BE2C (cell line): ENCODE measurements at regions not wholly inside any gene's neighbourhood (a gene's known extent, or its start where the extent isn't known, plus 50 kb on each side); places are given as distances from the start of the nearest gene placed in this dataset.

Experiments
- DNase-seq: peaks from one replicate; pipeline ENCODE4 v3.0.0-alpha.2; 2020
- H3K27me3 ChIP-seq: fragments of 250-450 bp; sonication (Bioruptor Pico); 2 replicates; pipeline ENCODE4 v1.5.1; 2020; ENCODE audit warnings: mild to moderate bottlenecking
- H3K36me3 ChIP-seq: fragments of 250-450 bp; sonication (Bioruptor Pico); 2 replicates; pipeline ENCODE4 v1.5.1; 2020; ENCODE audit warnings: mild to moderate bottlenecking
- H3K4me1 ChIP-seq: fragments of 250-450 bp; sonication (Bioruptor Pico); 2 replicates; pipeline ENCODE4 v1.5.1; 2020
- H3K4me3 ChIP-seq: 2 replicates; pipeline ENCODE4 v1.5.1; 2011; ENCODE audit warnings: low read depth, low read length
- H3K9me3 ChIP-seq: fragments of 250-450 bp; sonication (Bioruptor Pico); 2 replicates; pipeline ENCODE4 v1.5.1; 2020
- TF ChIP-seq, protein P1 (sequence below): IDR thresholded peaks from 2 replicates; pipeline ENCODE4 v1.5.1; 2012; ENCODE audit warnings: mild to moderate bottlenecking, low read depth, low read length

DNA sequence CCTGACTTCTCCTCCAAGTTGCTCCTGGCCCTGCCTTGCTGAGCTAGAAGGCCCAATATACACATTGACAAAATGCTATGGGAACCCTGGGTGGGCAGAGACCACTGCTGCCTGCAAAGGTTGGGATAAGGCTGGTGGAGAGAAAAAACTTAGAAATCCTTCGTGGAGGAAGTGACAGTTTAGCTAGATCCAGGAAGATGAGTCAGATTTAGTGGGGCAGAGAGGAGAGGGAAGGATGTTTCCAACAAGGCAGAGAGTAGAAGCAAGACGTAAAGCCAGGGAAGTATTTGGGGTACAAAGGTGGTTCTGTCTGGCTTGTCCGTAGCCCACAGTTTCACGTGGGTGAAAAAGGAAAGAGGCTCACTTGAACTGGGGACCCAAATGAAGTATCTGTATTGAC lies 69.0 kb upstream of the CLMN start:
- no peak overlapping the region for H3K4me3 ChIP-seq
- TF ChIP-seq, protein P1, sequence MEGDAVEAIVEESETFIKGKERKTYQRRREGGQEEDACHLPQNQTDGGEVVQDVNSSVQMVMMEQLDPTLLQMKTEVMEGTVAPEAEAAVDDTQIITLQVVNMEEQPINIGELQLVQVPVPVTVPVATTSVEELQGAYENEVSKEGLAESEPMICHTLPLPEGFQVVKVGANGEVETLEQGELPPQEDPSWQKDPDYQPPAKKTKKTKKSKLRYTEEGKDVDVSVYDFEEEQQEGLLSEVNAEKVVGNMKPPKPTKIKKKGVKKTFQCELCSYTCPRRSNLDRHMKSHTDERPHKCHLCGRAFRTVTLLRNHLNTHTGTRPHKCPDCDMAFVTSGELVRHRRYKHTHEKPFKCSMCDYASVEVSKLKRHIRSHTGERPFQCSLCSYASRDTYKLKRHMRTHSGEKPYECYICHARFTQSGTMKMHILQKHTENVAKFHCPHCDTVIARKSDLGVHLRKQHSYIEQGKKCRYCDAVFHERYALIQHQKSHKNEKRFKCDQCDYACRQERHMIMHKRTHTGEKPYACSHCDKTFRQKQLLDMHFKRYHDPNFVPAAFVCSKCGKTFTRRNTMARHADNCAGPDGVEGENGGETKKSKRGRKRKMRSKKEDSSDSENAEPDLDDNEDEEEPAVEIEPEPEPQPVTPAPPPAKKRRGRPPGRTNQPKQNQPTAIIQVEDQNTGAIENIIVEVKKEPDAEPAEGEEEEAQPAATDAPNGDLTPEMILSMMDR: no peak
- no peaks in the 10 kb centered on the region for H3K27me3 ChIP-seq
- no peaks in the 10 kb centered on the region for H3K9me3 ChIP-seq
- no peak for DNase-seq
- H3K4me1 ChIP-seq: peaks cover 5% of the 10 kb centered on the region
- H3K36me3 ChIP-seq: no peaks in the 10 kb centered on the region

DNA sequence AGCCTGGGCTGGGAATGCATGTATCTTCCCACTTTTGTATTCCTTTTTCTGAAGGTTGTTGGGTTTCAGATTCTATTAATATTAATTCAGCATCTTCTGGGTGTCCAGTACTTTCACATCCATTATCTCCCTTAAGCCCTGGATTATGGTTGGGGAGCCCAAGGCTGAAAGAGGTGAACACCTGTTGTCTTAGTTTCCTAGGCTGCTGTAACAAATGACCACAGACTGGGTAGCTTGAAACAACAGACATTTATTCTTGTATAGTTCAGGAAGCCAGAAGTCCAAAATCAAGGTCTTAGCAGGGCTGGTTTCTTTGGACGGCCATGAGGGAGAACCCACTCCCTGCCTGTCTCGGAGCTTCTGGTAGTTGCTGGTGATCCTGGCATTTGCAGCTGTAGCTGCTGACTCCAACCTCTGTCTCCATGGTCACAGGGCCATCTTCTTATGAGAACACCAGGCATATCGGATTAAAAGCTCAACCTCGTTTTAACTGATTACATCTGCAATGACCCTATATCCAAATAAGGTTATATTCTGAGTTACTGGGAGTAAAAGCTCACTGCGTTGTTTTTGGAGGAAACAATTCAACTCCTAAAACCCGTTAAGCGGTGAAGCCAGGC lies 68.2 kb upstream of the CLMN start:
- H3K27me3 ChIP-seq: no peaks in the 10 kb centered on the region
- H3K4me1 ChIP-seq: peaks cover 5% of the 10 kb centered on the region
- no peaks in the 10 kb centered on the region for H3K9me3 ChIP-seq
- H3K4me3 ChIP-seq: no peak overlapping the region
- TF ChIP-seq, protein P1: no peak
- peak; percentile 24 for DNase-seq
- no peaks in the 10 kb centered on the region for H3K36me3 ChIP-seq

DNA sequence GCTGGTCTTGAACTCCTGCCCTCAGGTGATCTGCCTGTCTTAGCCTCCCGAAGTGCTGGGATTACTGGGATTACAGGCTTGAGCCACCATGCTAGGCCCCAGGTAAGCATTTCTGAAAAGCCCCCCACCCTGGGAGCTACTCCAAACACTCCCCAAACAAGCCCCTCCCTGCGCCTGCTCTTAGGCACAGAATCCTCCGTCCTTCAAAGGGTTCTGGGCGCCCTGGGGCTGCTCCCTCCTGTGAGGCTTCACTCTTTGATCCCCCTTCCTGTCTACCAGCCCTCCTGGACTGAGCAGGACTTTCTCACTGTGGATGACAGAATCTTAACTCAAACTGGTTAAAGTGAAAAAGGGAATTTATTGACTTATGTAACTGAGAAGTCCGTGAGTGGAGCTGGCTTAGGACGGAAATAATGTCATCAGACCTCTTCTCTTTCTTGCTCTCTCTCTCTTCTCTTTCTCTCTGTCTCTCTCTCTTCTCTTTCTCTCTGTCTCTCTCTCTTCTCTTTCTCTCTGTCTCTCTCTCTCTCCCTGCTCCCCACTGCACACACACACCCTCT lies 66.9 kb upstream of the CLMN start:
- Histone ChIP-seq H3K9me3 (no peaks in the 10 kb centered on the region), H3K4me1 (peaks cover 5% of the 10 kb centered on the region), H3K27me3 (no peaks in the 10 kb centered on the region), H3K36me3 (no peaks in the 10 kb centered on the region), H3K4me3 (no peak overlapping the region)
- TF ChIP-seq, protein P1: no peak
- no peak for DNase-seq

DNA sequence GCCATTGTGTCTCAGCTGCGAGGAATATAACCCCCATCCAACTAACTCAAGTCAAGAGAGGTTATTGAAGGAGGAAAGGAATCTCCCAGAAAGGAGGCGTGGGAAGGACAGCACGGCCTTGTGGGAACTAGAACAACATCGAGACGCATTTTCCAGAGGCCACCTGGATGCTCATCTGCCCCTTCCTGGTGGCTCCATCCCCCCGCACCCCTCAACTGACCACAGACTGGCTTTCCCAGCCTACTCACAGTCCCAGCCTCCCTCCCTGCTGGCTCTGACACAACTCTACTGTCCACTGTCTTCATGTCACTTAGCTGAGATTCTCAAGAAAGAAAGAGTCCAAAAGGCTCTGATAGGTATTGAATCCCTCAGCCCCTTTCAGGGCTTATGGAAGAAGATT lies 66.0 kb upstream of the CLMN start:
- Histone ChIP-seq H3K4me3 (no peak overlapping the region), H3K27me3 (no peaks in the 10 kb centered on the region), H3K36me3 (no peaks in the 10 kb centered on the region), H3K9me3 (no peaks in the 10 kb centered on the region), H3K4me1 (peaks cover 5% of the 10 kb centered on the region)
- TF ChIP-seq, protein P1: no peak
- no peak for DNase-seq

DNA sequence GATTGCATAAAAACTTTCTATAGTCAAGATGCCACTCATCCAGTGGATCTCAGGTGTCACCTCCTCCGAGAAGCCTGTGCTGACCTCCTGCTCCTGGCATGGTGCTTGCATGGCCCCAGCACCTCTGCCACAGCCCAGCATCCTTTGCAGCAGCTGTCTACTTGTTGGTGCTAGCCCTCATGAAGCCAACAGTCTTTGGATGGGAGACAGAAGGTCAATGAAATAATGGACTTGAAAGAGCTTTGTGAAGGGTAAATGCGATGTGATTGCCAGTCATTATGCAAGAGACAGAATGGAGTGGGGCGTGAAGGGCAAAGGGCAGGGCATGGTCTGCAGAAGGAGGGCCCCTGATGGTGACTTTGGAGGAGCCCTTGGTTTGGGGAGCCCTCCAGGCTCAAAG lies 63.0 kb upstream of the CLMN start:
- TF ChIP-seq, protein P1: no peak
- DNase-seq: no peak
- Histone ChIP-seq H3K36me3 (no peaks in the 10 kb centered on the region), H3K4me3 (no peak overlapping the region), H3K4me1 (no peaks in the 10 kb centered on the region; the same call in 1 of the 2 replicates), H3K27me3 (no peaks in the 10 kb centered on the region), H3K9me3 (peaks cover 3% of the 10 kb centered on the region; the same call in 1 of the 2 replicates)

DNA sequence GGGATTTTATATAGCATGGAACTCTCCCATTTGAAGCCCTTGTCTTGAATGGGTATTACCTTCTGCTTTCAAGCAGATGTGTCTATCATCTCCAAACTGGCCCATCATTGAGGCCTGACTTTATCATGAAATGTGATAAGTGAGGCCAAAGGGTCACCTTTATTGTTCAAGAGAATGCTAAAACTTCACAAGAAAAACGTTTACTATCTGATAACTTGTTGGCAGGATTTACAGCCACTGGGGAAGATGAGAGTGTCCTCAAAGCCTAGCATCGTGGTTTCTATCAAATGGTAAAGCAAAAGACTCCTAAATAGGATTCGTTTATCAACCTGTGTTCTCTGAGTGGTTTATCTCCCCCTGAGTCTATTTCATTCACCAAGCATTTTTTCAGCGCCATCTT lies 62.0 kb upstream of the CLMN start:
- H3K9me3 ChIP-seq: peaks cover 3% of the 10 kb centered on the region; the same call in 1 of the 2 replicates
- H3K4me1 ChIP-seq: no peaks in the 10 kb centered on the region
- TF ChIP-seq, protein P1: no peak
- DNase-seq: no peak
- no peaks in the 10 kb centered on the region for H3K27me3 ChIP-seq
- no peak overlapping the region for H3K4me3 ChIP-seq
- no peaks in the 10 kb centered on the region for H3K36me3 ChIP-seq
